ENCODE measurements at regions not wholly inside any gene's neighbourhood (a gene's known extent, or its start where the extent isn't known, plus 50 kb on each side); places are given as distances from the start of the nearest gene placed in this dataset.

DNA sequence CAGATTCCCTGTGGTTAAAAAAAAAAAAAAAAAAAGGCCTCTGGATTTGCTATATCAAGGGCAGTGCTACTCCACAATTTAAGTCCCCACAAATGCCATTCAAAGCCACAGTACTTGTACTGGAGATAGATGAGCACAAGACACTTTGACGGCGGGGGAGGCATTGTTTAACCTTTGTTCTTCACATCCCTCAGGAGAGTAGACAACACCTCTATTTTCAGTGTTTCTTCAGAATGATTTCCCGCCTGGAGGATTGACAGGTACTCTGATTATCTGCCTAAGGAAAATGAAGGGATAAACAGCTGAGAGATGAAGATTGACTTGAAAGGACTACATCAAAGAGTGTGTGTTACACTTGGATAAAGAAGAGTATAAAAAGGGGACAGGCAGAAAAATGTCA lies 58.7 kb downstream of the OTOL1 start:
- Histone ChIP-seq H3K9ac (ENCODE audit: low read depth, low read length) (no peak overlapping the region), H3K27ac (ENCODE audit: low read depth, low read length) (no peak overlapping the region)

DNA sequence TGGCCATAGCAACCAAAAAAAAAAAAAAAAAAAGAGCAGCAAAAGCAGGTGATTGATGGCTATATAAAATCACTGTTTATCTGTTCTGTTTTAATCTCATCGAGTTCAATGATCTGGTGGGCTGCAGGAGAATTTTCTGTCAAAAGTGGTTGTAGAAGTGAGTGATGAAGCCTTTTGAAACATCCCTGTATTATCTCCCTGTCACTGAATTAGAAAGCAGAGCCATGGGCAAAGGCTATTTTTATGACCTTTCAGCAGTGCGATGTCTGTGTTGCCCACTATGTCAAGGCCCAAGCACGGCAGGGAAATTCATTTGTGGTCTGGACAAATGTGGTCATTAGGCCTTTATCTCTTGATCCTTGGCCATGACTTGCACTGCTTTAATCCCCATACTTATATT lies 59.9 kb downstream of the OTOL1 start:
- peaks cover 15% of the 10 kb centered on the region for H3K4me1 ChIP-seq (ENCODE audit: control insufficient read depth, insufficient read depth, low read length)
- H3K9me3 ChIP-seq (ENCODE audit: control insufficient read depth, insufficient read depth, low read length), result no peaks in the 10 kb centered on the region

More for the DNA sequence above, 58.7 kb downstream of the OTOL1 start:
- Histone ChIP-seq H3K4me3 (ENCODE audit: low read depth, low read length) (no peak overlapping the region), H3K9me3 (ENCODE audit: control insufficient read depth, insufficient read depth, low read length) (no peaks in the 10 kb centered on the region), H3K36me3 (ENCODE audit: control insufficient read depth, insufficient read depth, low read length) (no peaks in the 10 kb centered on the region), H3K4me1 (ENCODE audit: control insufficient read depth, insufficient read depth, low read length) (peaks cover 16% of the 10 kb centered on the region), H3K27me3 (ENCODE audit: control insufficient read depth, insufficient read depth, low read length) (no peaks in the 10 kb centered on the region)

DNA sequence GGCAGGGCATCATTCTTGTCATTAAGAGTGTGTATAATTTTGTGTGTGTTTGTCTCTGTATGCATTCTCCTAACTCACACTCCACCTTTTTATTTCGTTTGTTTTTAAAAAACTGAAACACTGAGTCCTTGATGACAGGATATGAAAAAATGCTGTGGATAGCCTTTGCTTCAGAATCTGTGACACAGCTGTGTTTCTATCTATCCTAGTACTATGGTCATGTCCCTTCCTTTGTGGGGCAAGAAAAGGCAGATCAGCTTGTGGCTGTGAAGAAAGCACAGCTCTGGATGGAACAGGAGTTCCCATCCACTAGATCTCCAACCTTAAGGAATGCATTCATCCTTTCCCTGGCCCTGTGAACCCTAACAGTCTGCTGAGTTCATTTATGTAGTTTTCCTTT lies 60.3 kb downstream of the OTOL1 start:
- Histone ChIP-seq H3K36me3 (ENCODE audit: control insufficient read depth, insufficient read depth, low read length) (no peaks in the 10 kb centered on the region), H3K4me3 (ENCODE audit: low read depth, low read length) (no peak overlapping the region), H3K9me3 (ENCODE audit: control insufficient read depth, insufficient read depth, low read length) (no peaks in the 10 kb centered on the region), H3K4me1 (ENCODE audit: control insufficient read depth, insufficient read depth, low read length) (peaks cover 15% of the 10 kb centered on the region), H3K27ac (ENCODE audit: low read depth, low read length) (no peak overlapping the region), H3K27me3 (ENCODE audit: control insufficient read depth, insufficient read depth, low read length) (no peaks in the 10 kb centered on the region), H3K9ac (ENCODE audit: low read depth, low read length) (no peak overlapping the region)

More for the DNA sequence above, 59.9 kb downstream of the OTOL1 start:
- Histone ChIP-seq H3K4me3 (ENCODE audit: low read depth, low read length) (no peak overlapping the region), H3K36me3 (ENCODE audit: control insufficient read depth, insufficient read depth, low read length) (no peaks in the 10 kb centered on the region), H3K27ac (ENCODE audit: low read depth, low read length) (no peak overlapping the region), H3K27me3 (ENCODE audit: control insufficient read depth, insufficient read depth, low read length) (no peaks in the 10 kb centered on the region), H3K9ac (ENCODE audit: low read depth, low read length) (no peak overlapping the region)

DNA sequence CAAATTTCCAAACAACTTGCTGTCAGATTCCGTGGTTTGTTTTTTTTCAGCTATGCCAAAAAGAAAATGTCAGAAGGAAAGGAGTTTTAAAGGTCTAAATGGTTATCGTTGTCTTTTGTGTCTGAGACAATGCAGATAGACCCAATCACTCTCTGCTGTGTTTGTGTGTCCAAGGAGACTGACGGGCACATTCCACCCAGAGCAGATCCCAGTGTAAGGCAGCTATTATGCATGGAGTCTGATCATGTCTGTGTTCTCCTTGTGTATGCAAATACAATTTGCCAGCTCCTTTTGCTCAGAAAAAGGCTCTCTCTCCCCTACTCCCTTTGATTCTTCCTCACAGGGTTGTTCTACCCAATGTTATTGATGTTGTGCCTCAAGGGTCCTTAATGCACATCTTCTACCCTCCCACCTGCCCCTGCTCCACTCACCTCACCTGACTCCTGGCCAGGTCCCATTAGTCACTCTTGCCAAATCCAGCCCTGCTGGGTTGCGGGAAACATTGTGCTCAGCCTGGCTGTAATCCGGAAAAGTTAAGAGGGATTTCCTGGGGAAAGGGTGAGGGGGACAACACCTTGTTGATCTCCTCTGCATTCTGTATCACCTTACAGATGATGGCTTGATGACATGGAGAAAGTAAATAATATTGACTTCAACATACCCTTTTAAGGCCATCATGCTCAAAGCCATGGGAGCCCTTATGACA lies 61.0 kb downstream of the OTOL1 start:
- Histone ChIP-seq H3K36me3 (ENCODE audit: control insufficient read depth, insufficient read depth, low read length) (no peaks in the 10 kb centered on the region), H3K27me3 (ENCODE audit: control insufficient read depth, insufficient read depth, low read length) (no peaks in the 10 kb centered on the region), H3K4me3 (ENCODE audit: low read depth, low read length) (no peak overlapping the region), H3K4me1 (ENCODE audit: control insufficient read depth, insufficient read depth, low read length) (peaks cover 15% of the 10 kb centered on the region), H3K27ac (ENCODE audit: low read depth, low read length) (no peak overlapping the region), H3K9me3 (ENCODE audit: control insufficient read depth, insufficient read depth, low read length) (no peaks in the 10 kb centered on the region), H3K9ac (ENCODE audit: low read depth, low read length) (no peak overlapping the region)

DNA sequence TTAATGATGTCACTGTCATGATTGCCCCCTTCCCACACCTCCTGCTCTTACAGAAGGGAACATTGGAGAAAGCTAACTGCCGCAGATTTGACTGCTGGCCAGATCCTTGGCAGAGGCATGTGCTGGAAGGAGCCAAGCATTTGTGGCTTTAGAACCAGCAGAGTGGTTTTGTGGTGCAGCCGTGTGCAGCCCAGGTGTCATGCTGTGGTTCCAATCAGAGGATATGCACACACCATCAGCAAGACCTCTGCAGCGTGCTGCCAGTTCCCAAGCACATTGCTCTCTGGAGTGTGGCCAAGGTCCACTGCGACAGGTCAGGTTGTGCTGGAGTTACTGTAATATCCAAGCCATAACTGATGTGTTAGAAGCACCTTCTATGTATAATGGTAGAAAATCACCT lies 61.6 kb downstream of the OTOL1 start:
- Histone ChIP-seq H3K9me3 (ENCODE audit: control insufficient read depth, insufficient read depth, low read length) (no peaks in the 10 kb centered on the region), H3K4me1 (ENCODE audit: control insufficient read depth, insufficient read depth, low read length) (peaks cover 10% of the 10 kb centered on the region), H3K9ac (ENCODE audit: low read depth, low read length) (no peak overlapping the region), H3K4me3 (ENCODE audit: low read depth, low read length) (no peak overlapping the region), H3K27me3 (ENCODE audit: control insufficient read depth, insufficient read depth, low read length) (no peaks in the 10 kb centered on the region), H3K36me3 (ENCODE audit: control insufficient read depth, insufficient read depth, low read length) (no peaks in the 10 kb centered on the region), H3K27ac (ENCODE audit: low read depth, low read length) (no peak overlapping the region)

DNA sequence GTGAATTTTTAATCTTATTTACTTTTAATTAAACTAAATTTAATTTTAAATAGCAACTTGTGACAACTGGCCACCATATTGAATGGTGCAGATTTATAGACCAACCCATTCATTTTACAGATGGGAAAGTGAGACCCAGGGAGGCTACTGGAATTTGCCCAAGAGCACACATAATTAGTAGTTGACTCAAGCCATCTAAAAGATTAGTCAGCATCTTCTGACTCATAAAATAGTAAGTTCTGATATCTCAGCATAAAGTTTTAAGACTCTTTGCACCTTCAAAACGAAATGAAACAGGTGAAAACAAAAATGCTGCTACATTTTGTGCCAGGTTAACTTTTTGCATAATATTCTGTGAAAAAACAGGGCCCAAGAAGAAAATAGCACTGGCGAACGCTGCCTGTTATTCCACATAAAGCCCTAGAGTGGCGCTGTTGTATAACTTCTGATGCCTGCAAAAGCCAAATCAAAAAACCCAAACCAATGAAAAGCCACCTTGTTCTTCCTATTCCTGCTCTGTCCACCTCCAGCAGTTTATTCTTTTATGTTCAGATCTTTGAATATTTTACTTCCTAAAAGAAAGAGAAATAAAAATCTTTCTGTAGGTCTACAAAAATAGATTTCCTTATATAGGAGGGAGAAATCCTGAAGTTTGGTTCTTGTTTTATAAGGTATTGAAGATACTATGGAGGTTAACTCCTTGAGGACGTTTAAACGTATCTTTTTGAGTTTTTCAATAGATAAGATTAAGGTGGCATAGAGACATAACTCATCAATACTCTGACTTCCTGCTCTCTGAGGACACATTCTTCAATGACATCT lies 62.8 kb downstream of the OTOL1 start:
- no peak overlapping the region for H3K4me3 ChIP-seq (ENCODE audit: low read depth, low read length)
- H3K9me3 ChIP-seq (ENCODE audit: control insufficient read depth, insufficient read depth, low read length), result no peaks in the 10 kb centered on the region
- no peak overlapping the region for H3K9ac ChIP-seq (ENCODE audit: low read depth, low read length)
- H3K27ac ChIP-seq (ENCODE audit: low read depth, low read length), result no peak overlapping the region
- no peaks in the 10 kb centered on the region for H3K36me3 ChIP-seq (ENCODE audit: control insufficient read depth, insufficient read depth, low read length)
- no peaks in the 10 kb centered on the region for H3K27me3 ChIP-seq (ENCODE audit: control insufficient read depth, insufficient read depth, low read length)
- peaks cover 8% of the 10 kb centered on the region for H3K4me1 ChIP-seq (ENCODE audit: control insufficient read depth, insufficient read depth, low read length)

DNA sequence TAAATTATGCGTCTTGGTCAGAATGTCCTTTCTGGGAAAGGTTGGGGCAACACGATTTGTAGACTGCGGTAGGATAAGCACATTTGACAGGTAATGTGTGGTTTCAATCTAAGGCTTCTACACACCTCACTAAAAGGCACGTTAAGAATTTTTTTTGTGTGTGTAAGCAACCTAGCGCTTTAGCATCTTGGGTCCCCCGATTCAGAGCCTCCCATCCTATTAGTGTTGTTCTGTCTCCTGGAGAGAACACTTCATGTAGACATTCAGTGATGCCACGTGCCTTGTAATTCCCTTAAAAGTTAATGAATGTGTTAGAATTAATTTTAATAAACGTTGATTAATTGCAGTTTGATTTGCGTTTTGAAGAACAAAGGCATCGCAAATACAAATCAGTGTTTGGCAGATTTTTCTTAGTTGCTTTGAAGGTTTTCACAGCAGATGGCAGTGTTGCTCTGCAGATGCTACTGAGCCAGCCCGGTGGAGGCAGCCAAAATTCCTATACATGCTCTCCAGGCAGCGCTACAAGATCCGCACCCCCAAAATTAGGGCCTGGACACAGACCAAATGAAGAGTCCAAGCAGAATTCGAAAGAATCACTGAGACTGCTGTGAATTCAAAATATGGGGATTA lies 63.5 kb downstream of the OTOL1 start:
- Histone ChIP-seq H3K27me3 (ENCODE audit: control insufficient read depth, insufficient read depth, low read length) (no peaks in the 10 kb centered on the region), H3K4me1 (ENCODE audit: control insufficient read depth, insufficient read depth, low read length) (peaks cover 8% of the 10 kb centered on the region), H3K9ac (ENCODE audit: low read depth, low read length) (no peak overlapping the region), H3K27ac (ENCODE audit: low read depth, low read length) (no peak overlapping the region), H3K36me3 (ENCODE audit: control insufficient read depth, insufficient read depth, low read length) (no peaks in the 10 kb centered on the region), H3K4me3 (ENCODE audit: low read depth, low read length) (no peak overlapping the region), H3K9me3 (ENCODE audit: control insufficient read depth, insufficient read depth, low read length) (no peaks in the 10 kb centered on the region)

DNA sequence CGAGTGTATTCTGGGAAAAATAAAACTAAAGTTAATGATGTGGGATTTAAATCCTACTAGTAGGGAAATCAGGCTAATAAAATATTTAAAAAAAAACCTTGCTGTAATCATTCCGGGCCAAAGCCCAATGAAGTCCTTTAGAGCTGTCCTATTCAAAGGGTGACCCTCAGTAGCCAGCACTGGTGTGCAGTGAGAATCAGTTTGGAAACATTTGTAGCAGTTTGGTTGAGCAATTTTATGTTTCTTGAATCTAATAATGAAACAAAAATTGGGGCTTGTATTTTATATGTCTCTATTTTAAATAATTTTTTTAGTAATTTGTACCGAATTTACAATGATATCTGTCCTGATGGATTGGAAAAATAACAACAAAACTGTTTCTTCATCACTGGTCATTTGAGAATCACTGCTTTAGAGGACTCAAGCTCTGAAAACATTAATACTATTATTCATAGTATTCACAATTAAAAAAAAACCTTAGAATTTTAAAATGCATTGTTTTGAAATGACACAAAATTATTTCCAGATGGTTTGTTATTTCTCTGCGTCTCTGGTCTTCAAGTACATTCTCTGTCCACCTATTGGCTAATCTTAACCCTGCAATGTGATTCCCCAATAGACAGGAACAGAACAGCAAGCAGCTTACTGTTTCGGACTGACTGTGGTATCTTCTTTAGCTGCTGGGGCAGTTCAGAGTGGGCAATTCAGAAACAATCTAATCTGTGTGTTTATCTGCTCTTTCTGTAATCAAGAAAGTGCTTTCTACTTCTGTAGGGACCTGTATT lies 71.2 kb downstream of the OTOL1 start:
- no peaks in the 10 kb centered on the region for H3K27me3 ChIP-seq (ENCODE audit: control insufficient read depth, insufficient read depth, low read length)
- H3K27ac ChIP-seq (ENCODE audit: low read depth, low read length), result no peak overlapping the region
- H3K4me1 ChIP-seq (ENCODE audit: control insufficient read depth, insufficient read depth, low read length), result no peaks in the 10 kb centered on the region
- H3K4me3 ChIP-seq (ENCODE audit: low read depth, low read length), result no peak overlapping the region
- no peak overlapping the region for H3K9ac ChIP-seq (ENCODE audit: low read depth, low read length)
- no peaks in the 10 kb centered on the region for H3K9me3 ChIP-seq (ENCODE audit: control insufficient read depth, insufficient read depth, low read length)
- no peaks in the 10 kb centered on the region for H3K36me3 ChIP-seq (ENCODE audit: control insufficient read depth, insufficient read depth, low read length)

DNA sequence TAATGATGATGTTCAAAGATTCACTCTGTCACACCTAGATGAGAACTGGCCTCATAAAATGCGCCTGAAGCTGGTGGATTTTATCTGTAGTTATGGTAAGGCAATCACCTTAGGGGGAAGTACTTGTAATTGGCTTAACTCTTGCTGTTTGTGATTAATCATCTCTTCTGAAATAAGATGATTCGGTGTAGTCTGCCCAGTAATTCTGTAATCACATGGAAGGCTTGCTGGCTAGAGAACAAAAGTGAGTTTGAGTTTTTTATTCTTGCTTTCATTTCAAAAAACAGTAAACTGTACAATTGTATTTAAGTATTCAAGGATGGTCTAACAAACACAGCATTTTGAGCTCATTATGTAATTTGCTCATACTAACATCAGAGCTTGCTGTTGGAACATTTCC lies 72.1 kb downstream of the OTOL1 start:
- no peak overlapping the region for H3K9ac ChIP-seq (ENCODE audit: low read depth, low read length)
- no peaks in the 10 kb centered on the region for H3K9me3 ChIP-seq (ENCODE audit: control insufficient read depth, insufficient read depth, low read length)
- H3K27ac ChIP-seq (ENCODE audit: low read depth, low read length), result no peak overlapping the region
- no peaks in the 10 kb centered on the region for H3K4me1 ChIP-seq (ENCODE audit: control insufficient read depth, insufficient read depth, low read length)
- no peaks in the 10 kb centered on the region for H3K36me3 ChIP-seq (ENCODE audit: control insufficient read depth, insufficient read depth, low read length)
- H3K4me3 ChIP-seq (ENCODE audit: low read depth, low read length), result no peak overlapping the region
- no peaks in the 10 kb centered on the region for H3K27me3 ChIP-seq (ENCODE audit: control insufficient read depth, insufficient read depth, low read length)

DNA sequence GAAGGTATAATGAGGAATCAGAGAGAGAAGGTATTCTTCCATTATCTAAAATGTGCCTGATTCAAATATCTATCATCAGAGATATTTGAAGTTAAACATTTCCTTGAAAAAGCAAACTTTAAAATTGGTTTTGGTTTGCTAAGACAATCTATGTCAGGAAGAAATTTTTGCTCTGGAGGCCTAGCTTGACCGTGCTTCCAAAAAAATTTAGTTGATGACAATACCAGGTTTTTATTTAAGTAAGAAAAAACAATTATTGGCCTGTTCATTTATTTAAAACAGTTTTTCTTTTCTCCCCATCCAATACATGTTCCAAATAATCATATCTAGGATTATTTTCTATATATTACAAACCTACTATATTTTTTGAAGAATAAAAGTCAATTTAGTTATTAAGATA lies 75.3 kb downstream of the OTOL1 start:
- Histone ChIP-seq H3K9me3 (ENCODE audit: control insufficient read depth, insufficient read depth, low read length) (no peaks in the 10 kb centered on the region), H3K27ac (ENCODE audit: low read depth, low read length) (no peak overlapping the region), H3K36me3 (ENCODE audit: control insufficient read depth, insufficient read depth, low read length) (no peaks in the 10 kb centered on the region), H3K27me3 (ENCODE audit: control insufficient read depth, insufficient read depth, low read length) (no peaks in the 10 kb centered on the region), H3K9ac (ENCODE audit: low read depth, low read length) (no peak overlapping the region), H3K4me3 (ENCODE audit: low read depth, low read length) (no peak overlapping the region), H3K4me1 (ENCODE audit: control insufficient read depth, insufficient read depth, low read length) (peaks cover 13% of the 10 kb centered on the region; the same call in 1 of the 2 replicates)
